GM12874 (cell line): ENCODE measurements at regions not wholly inside any gene's neighbourhood (a gene's known extent, or its start where the extent isn't known, plus 50 kb on each side); places are given as distances from the start of the nearest gene placed in this dataset.
A peak's percentile ranks its signal among the peaks of the same experiment; 100 is the strongest.

ENCODE experiments used
- CTCF ChIP-seq: IDR thresholded peaks from 2 replicates; pipeline ENCODE4 v1.5.1; 2011; ENCODE audit warnings: low read depth, mild to moderate bottlenecking, control low read depth, low read length, moderate library complexity; ENCODE audit not compliant: insufficient read depth

GRCh38 chr18:34042423-34043146 lies 182.1 kb downstream of the NOL4 start:
- no peak for TF ChIP-seq CTCF

- TF ChIP-seq CTCF = no peak
These were observed 185.1 kb downstream of the NOL4 start for GRCh38 chr18:34039611-34040010.

GRCh38 chr18:34039201-34039600 lies 185.5 kb downstream of the NOL4 start:
- no peak for TF ChIP-seq CTCF

GRCh38 chr18:34038086-34038485 lies 186.6 kb downstream of the NOL4 start:
- no peak for TF ChIP-seq CTCF

- no peak for TF ChIP-seq CTCF
These were observed 190.7 kb downstream of the NOL4 start for GRCh38 chr18:34033968-34034367.

GRCh38 chr18:34031810-34032209 lies 192.9 kb downstream of the NOL4 start:
- peak; percentile 32; the same call in 1 of the 2 replicates for TF ChIP-seq CTCF

GRCh38 chr18:34028324-34028723 lies 196.4 kb downstream of the NOL4 start:
- TF ChIP-seq CTCF = no peak
